AG20443 (cell line): ENCODE measurements at regions not wholly inside any gene's neighbourhood (a gene's known extent, or its start where the extent isn't known, plus 50 kb on each side); places are given as distances from the start of the nearest gene placed in this dataset.
"Not testable (repeated sequence)": the region's sequence is repeated elsewhere in the genome, so short reads cannot be mapped to it uniquely, and the experiment has no call there.

Experiments
- DNase-seq: peaks from one replicate; pipeline ENCODE4 v3.0.0; 2012; ENCODE audit warnings: low spot score, mixed read lengths

GRCh38 chr5:20370061-20370460 is 382.1 kb upstream of the CDH18 start:
- no peak for DNase-seq

- no peak for DNase-seq
These were observed 381.5 kb upstream of the CDH18 start for GRCh38 chr5:20369518-20369885.

- DNase-seq = no peak
These were observed 380.8 kb upstream of the CDH18 start for GRCh38 chr5:20368571-20369517.

DNA sequence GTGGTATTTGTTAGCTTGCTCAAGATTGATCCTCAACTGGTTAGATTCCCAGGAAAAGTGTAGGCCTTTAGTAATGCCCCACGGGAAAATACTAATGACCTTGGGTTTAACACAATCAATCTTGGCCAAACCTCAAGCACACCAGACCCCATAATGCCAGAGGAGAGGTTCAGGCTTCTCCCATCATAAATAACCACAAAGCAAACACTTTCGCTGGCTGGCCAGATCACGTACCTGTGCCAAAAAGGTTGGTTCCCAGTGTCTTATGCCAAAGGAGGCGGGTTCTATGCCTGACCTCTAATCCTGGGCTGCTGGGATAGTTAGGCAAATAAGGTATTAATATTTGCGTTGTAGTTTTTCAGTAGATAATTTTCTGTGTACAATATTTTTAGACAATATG is 379.2 kb upstream of the CDH18 start:
- no peak for DNase-seq

GRCh38 chr5:20360263-20360662 is 372.3 kb upstream of the CDH18 start:
- DNase-seq = no peak

GRCh38 chr5:20359377-20359776 is 371.4 kb upstream of the CDH18 start:
- DNase-seq = no peak

- no peak for DNase-seq
These were observed 365.5 kb upstream of the CDH18 start for GRCh38 chr5:20353499-20353898.

DNA sequence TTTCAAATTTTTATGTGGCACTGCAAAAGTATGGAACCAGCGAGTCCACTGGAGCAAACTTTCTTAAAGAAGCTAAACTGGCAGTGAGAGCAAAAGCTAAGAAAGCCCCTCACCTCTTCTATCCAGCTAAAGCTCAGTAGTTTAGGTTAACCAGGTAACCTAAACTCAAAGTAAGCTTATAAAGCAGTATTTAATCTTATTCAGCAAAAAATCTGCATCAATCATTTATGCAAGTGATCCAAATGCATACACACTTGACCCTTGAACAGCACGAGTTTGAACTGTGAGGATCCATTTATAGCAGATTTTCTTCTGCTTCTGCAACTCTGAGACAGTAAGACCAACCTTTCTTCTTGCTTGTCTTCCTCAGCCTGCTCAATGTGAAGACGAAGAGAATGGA is 363.8 kb upstream of the CDH18 start:
- DNase-seq = no peak

DNA sequence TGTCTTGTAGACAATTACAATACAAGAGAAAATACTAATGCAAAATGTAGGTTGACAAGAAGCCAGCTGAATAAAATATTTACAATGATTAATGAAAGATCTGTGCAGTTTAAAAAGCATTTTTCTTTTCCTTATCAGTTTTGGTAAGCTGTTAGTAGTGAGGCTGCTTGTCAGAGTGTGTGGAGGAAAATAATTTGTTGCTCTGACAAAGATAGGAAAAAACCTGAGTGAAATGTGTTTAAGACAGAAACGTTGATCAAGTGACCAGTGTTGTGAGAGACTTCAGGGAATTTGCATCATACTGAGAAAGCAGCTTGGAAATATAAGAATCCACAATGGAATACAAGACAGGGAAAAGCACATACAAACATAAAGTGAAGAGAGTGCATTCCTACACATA is 360.3 kb upstream of the CDH18 start:
- no peak for DNase-seq

DNA sequence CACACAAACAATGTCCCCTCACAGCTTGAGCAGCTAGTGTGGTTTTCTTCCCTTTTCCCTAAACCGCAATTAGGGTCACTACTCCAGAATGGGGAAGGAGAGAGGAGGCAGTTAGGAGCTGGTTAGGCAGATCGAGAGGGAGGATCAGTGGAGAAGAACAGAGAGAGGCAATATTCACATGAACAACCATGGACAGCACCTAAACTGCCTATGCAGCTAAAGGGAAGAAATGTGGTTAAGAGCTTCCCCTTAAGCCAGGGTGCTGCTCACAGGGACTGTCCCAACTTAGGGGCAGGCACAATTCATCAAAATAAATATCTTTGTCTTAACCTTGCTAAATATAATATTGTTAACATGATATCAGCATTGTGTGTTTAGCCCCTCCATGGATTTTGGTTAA is 359.3 kb upstream of the CDH18 start:
- no peak for DNase-seq

GRCh38 chr5:20340126-20340525 is 352.1 kb upstream of the CDH18 start:
- DNase-seq = no peak

- DNase-seq = no peak
These were observed 348.0 kb upstream of the CDH18 start for GRCh38 chr5:20335978-20336377.

DNA sequence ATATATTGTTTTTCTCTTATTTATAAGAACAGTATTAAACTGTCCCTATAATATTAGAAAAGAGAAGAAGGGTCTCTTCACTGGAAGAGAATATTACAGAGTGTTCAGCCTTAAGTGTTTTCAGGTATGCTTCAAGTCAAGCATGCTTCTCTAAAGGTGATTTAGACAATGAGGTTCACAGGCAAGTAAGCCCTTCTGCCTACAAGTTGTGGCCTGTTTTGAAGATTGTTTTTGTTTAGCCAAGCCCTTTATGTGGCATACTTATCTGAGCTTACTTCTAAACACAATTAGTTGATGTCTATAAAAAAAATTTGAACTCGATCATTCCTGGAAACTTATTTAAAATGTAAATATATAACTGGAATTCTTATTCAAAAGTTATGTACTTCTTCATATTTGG is 343.8 kb upstream of the CDH18 start:
- DNase-seq = no peak

DNA sequence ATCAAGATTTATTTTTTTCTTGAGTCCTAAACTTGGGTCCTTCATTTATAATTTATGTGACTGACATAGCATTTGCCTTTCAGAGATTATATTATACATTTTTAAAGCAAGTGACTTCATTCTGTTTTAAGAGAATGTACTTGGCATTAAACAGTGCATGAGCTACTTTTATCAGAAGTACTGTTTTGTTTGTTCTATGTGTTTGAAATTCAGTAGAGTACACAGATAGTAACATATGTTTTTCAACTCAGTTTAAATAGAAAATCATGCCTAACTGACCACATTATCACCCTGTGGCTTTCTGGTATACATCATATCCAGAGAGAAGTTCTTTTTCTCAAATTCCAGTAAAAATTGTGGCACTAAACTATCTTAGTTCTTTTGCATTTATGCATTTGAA is 335.3 kb upstream of the CDH18 start:
- no peak for DNase-seq

- no peak for DNase-seq
These were observed 319.4 kb upstream of the CDH18 start for GRCh38 chr5:20307391-20307790.

- no peak for DNase-seq
These were observed 317.5 kb upstream of the CDH18 start for GRCh38 chr5:20305463-20305862.

DNA sequence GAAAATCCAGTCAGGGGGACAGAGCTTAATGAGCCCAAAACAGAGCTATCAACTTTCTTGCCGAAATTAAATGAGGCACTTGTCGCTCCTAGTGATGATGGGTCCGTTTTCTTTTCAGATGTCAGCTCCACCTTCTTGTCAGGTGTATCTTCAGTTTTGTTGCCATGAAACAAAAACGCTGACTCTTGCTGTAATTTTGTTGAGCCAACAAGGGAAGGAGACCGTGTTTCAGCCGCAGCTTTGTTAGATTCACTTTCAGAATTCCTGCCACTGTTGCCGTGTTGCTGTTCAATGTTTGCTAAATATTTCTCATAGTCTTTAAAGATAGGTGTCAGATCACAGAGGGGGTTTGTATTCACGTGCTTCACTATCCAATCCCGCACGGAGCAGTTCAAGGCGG is 316.6 kb upstream of the CDH18 start:
- not testable (repeated sequence) for DNase-seq

DNA sequence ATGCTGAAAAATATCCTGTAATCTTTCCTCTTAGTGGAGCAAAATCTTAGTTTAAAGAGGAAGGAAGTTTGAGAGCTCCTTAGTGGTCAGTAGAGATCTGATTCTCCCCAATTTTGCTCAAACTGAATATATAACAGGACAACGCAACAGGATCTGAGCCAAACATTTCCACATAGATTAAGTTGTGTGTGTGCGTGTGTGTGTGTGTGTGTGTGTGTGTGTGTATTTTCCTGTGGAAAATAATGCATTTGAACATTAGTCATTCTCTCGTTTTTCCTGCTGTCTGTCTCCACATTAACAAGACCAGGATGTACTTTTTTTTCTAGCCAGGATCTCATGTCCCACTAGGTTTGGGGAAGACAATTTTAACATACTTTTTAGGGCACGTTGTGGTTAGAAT is 312.1 kb upstream of the CDH18 start:
- DNase-seq = no peak

DNA sequence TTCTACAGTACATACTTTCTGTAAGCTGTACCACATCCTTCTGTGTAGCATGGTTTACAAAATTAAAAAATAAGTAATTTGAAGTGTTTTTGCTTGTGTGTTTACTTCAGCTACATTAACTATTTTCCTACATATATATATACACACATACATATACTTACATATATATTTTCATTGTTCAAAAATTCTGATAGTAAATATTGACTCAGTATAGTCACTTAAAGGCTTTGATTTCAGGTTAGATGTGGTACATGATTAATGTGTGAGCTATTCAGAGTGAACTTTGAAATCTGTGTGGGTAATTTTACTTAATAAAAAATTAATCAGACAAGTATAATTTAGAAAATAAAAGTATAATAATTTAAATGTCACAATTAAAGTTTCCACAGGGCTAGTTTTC is 306.7 kb upstream of the CDH18 start:
- no peak for DNase-seq

- DNase-seq = no peak
These were observed 303.8 kb upstream of the CDH18 start for GRCh38 chr5:20291766-20292165.

DNA sequence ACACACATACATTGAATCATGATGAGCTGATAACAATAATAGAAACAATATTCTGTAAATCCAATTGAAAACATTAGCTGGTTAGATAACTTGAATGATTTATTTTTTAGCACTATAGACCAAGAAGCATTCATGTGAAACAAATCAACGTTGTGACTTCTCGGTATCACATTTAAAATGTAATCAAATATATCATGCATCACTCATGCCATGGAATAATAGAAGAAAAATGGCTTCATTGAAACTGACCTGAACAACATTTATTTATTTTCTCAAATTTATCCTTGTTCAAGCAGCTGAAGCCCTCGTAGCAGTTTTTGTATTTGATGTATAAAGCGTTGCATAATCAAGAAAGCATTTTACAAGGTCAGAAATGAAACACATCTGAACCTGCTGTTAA is 299.6 kb upstream of the CDH18 start:
- no peak for DNase-seq

DNA sequence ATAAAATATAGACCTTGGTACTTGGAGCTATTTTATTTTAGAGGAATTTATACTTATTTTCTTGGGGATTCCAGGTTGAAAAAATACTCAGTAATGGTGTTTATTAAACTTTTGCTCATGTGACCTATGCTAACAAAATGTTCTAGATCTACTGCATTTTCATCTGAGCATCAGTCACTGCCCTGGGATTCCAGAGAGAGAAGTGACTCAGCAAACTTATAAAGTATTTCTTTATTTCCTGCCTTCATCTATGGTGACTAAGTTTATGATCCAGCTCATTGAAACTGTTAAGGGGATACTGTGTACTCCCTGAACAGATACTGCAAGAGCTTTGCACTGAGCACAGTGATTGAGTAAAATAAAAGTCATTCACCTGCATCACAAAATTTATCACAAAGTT is 298.5 kb upstream of the CDH18 start:
- DNase-seq = no peak

DNA sequence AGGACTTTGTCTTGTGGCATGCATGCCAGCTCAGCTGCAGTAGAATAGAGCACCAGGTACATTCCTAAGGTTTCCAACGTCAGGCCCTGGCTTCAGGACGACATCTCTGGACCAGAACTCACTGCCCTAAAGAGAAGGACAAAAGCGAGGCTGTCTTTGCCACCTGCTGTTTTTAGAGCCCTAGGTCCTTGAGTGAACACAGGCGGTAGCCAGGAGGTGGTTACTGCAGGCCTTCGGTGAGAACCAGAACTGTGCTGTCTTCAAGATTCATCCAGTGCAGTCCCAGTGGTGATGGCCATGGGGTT is 288.9 kb upstream of the CDH18 start:
- DNase-seq = no peak
